A204.1 (cell line): ENCODE measurements at regions not wholly inside any gene's neighbourhood (a gene's known extent, or its start where the extent isn't known, plus 50 kb on each side); places are given as distances from the start of the nearest gene placed in this dataset.

Experiments
- FAIRE-seq: peaks from 2 replicates; lab custom pipeline; 2012; peaks lifted over from hg19 to GRCh38; lab: Jason Lieb, UNC

DNA sequence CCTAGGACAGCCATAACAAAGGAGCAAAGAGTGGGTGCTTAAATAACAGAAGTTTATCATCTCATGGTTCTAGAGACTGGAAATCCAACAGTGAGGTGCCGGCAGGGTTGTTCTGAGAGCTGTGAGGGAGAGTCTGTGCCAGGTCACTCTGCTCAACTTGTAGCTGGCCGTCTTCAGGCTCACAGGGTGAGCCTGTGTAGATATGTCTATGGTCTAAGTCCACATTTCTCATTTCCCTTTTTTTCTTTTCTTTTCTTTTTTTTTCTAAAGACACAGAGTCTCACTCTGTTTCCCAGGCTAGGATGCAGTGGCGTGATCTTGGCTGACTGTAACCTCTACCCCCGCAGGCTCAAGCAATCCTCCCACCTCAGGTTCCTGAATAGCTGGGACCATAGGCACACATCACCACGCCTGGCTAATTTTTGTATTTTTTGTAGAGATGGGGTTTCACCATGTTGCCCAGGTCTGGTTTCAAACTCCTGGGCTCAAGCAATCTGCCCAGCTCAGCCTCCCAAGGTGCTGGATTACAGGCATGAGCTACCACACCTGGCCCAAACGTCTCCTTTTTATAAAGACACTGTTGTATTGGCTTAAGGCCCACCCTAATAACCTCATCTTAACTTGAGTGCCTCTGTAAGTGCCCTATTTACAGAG, 142.2 kb downstream of the SP3 start:
- FAIRE-seq = no peak

- FAIRE-seq = no peak
Measured at GRCh38 chr2:173823543-173823939, 141.6 kb downstream of the SP3 start.

DNA sequence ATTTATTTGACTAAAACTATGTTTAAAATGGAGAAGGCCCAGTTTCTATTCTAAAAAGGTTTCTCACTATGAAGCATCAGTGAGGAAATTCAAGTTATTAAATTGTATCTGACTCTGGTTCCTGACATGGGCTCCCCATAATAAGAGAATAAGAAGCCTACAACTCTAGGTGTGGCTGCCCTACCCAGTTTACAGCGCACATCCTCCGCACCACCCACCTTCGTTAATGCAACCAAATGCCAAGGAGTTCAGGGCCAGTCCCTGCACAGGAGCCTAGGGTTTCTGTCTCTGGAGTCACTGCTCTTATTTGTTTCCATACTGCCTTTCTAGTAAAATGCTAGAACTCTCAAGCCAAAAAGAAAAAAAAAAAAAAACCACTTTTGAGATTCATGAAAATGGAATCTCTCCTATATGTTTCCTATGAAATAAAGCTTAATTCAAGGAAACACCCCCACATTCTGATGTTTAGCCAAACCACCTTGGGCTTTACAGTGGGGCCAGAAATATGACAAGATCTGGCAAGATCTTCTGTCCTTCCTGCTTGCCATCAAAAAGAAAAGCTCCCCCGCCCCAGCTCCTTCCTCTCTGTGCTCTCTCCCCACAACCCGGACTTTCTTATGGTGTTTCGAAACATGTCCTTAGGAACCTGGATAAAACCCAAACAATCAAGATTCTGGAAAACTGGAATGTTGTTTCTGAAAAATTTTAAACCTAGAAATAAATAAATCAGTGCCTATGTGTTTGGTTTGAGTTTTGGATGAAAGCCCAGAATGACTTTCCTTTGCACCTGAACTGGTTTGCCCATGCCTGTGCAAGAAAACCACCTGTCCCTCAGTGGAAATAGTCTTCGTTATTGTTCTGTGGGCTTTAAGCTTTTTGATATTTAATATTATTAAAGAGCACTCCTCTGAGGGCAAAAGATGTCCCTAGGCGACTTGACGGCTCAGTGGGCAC, 136.7 kb downstream of the SP3 start:
- FAIRE-seq = no peak

GRCh38 chr2:173829727-173830126, 135.4 kb downstream of the SP3 start:
- FAIRE-seq = no peak

- FAIRE-seq = no peak
Measured at GRCh38 chr2:173830170-173830569, 135.0 kb downstream of the SP3 start.

GRCh38 chr2:173831312-173832229, 133.6 kb downstream of the SP3 start:
- no peak for FAIRE-seq

DNA sequence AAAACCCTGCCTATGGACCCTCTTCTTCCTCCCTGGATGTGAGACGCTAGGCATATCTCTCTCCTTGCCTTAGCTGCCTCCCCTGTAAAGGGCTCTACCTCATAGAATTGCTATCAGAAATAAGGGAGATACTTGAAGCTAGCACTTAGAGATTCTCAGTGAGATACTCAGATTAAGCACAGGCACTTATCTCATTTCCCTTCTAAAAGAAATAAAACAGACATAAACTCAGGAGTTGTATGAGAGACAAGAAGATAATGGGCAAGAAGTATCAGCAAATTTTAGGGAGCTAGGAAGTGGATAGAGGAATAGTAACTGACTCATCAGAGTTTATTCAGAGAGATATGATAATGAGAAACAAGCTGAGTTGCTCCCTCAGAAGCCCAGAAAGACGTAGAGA, 131.0 kb downstream of the SP3 start:
- no peak for FAIRE-seq

- no peak for FAIRE-seq
Measured at GRCh38 chr2:173835726-173836125, 129.4 kb downstream of the SP3 start.

DNA sequence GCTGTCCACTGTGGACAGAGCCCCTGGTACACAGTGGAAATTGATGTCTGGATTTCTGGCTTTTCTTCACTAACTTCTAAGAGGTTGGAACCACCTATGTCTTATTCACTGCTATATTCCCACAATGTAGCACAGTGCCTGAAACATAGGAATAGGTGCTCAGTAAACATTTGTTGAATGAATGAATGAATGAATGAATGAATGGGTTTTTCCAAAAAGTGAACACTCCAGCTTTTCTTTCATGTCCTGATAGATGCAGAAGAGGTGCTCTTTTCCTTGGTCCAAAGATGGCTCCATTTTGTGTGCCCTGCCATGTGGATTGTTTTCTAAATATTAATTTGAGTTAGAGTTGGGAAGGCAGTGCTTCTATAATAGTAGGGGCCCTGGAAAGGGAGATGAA, 124.1 kb downstream of the SP3 start:
- FAIRE-seq = no peak

GRCh38 chr2:173843526-173843925, 121.6 kb downstream of the SP3 start:
- FAIRE-seq = no peak

- no peak for FAIRE-seq
Measured at GRCh38 chr2:173851141-173851641, 114.0 kb downstream of the SP3 start.

- FAIRE-seq = no peak
Measured at GRCh38 chr2:173854141-173854540, 111.0 kb downstream of the SP3 start.

DNA sequence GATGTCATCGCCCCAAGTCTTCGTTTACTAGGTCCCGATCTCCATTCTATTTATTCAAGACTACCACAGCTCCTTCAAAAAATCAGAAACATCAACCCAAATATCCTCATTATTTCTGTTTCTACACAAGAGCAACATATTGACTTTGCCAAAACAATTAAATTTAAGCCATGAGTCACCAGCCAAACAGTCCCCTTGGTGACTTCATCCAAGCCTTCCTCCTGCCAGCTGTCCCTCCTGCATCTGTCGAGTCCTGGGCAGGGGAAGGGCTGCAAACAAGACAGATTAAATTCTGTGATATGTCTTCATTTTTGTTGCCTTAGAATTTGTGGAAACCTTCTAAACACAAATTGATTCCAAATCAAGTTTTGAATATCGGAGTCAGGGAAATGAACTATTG, 110.3 kb downstream of the SP3 start:
- no peak for FAIRE-seq

GRCh38 chr2:173855661-173856060, 109.5 kb downstream of the SP3 start:
- no peak for FAIRE-seq
